GM18870 (cell line): ENCODE measurements at regions not wholly inside any gene's neighbourhood (a gene's known extent, or its start where the extent isn't known, plus 50 kb on each side); places are given as distances from the start of the nearest gene placed in this dataset.

Experiments
- ATAC-seq: cut with Tn5 transposase; IDR thresholded peaks from one replicate; pipeline ENCODE4 v1.9.1; 2021; ENCODE audit warnings: moderate library complexity; ENCODE audit not compliant: unreplicated experiment

DNA sequence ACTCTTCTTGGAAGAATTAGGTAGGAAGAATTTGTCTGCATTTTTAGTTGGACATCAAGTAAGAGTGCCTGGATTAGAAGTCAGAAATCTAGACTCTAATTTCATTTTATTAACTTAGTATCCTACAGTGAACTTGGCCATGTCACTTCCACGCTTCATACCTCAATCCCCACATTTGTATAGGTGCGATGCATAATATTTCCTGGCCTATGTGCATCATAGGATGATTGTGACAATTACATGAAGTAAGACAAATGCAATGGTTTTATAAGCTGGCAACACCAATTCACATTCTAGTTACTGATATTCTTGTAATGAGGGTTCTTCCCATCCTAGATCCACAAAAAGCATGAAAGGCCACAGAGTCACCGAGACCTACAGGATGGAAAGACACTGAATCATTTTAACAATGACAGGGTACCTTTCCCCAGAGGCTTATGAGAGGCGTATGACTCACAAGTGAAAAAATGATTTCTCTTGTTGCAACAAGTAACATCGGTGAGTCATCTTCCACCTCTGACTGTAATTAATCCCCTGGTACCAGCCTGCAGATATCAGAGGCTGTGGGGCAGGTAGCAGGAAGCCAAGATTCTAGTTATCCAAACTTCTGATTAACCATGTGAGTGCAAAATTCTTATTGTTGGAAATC, 56.0 kb upstream of the OR5AK2 start:
- no peak for ATAC-seq

DNA sequence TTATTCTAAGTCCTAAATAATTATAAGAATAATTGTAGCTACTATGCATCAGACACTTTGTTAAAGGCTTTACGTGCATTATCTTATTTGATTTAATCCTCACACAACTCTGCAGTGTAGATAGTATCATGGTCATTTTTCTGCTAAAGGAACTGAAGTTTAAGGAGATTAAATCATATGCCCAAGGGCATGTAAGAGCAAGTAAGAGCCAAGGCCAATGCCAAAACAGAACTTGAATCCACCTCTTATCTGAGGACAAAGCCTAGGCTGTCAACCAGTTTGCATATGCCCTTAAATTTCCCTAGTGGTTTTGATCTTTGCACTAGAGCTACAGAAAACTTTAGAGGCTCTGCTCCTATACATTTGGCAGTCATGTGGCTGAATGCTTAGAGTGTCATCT, 65.6 kb upstream of the OR5AK2 start:
- ATAC-seq, result no peak

DNA sequence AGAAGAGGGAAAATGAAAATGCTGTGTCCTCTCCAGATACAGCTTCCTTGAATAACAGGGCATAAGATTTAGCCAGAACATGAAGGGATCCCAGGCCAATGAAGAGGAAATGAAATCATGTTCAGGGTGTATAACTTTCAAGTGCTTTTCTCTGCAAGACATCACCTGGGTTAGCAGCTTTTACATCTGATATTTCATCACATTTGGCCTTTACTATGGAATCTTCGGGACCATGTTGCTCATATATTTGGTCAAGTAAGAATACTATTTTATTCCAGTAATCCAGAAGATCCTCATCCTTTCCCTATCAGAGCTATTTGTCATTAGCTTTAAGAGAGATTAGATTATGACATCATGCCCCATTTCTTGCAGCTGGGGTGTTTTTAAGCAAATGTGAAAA, 66.3 kb upstream of the OR5AK2 start:
- ATAC-seq, result no peak

DNA sequence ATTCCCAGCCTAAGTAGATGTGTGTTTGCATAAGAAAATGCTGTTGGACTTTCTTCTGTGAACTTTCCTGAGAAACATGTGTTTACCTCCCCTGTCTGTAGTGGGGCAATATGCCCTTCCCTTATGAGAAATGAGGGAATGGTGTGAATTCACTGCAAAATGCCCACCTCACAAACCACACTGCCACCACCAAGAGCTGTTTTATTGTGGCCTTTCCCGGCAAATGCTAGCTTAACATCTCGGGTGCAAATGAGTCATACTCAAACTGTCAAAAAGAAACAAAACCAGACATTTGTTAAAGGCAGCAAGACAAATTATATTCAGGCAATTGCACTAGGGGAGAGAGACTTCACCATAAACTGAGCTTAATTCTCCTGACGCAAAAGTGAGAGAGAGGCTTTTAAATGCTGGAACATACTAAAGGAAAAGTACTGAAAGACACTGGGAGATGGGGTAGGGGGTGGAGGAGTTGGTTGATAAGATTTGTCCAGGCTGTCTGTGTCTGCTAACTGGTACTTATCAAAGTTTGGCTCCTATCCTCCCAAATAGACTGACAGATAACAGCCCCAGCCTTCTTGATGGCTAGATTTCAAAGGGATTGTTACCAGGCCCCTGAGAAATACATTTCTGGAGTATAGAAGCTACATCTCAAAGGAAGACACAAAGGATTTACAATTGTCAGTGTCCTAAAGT, 70.9 kb upstream of the OR5AK2 start:
- ATAC-seq, result no peak

DNA sequence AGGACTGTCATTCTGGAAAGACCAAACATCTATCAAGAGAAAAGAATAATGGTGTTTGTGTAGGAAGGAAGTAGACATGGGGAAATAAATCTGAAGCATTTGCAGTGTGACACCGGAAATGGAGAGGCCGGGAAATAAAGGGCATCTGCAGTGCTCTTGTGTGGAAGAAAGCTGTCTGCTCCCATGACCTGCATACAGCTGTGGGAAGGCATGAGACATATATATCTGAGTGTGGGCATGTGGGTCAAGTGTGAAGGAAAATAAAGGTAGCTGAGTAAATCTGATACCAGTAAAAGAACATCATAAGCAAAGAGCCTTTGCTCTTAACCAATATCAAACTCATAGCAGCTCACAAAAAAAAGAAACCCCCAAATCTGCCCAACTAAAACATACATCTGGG, 72.1 kb upstream of the OR5AK2 start:
- ATAC-seq, result no peak

DNA sequence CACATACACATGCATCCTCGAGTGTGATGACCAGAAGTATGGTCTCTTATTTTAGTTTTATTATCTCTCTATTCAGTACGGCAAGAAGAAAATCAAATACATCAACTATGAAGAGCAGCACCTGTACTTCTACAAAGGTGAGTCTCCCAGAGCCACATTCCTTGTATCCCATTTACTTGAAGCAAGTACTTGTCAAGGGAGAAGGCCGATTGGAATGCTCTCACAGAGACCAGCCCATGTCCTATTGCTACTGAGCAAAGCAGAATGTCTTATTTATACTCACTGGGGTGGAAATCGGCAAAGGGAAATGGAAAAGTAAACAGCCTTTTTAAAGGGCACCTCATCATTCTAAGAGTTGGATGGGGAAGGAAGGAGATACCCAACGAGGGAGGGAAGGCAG, 72.6 kb upstream of the OR5AK2 start:
- ATAC-seq, result no peak

DNA sequence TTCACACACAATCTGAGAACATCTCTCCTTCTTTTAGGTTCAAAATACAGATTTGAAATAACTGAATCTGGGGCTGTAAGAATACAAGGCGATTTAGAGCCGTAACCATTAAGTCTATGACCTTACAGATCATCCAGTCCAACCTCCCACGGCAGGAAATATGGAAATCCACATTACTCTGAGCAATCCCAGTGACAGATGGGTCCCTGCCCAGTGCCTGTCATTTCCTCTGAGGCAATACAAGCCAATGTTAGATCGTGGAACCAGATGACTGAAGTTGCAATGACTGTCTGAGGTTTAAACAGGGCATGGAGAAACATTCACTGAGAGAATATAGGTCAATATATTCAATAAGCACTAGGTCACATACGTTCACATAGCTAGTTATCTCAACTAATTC, 77.4 kb upstream of the OR5AK2 start:
- ATAC-seq, result no peak

DNA sequence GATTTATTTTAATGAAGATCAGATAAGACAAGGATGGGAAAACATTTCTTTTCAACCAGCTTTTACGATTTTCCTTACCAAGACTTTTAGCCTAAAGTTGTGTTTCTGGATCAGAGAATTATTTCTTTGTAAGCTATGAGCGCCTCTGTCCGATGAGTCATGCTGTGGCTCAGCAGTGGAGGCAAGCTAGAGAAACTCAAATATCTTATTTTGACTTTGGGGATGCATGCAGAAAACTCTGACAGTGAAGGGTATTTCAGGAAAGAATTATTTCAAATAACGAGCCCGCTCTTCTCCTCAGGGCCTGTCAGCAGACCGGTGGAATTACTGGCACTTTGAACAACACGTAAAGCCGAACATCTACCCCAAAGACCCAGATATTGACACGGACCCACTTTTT, 77.9 kb upstream of the OR5AK2 start:
- no peak for ATAC-seq

DNA sequence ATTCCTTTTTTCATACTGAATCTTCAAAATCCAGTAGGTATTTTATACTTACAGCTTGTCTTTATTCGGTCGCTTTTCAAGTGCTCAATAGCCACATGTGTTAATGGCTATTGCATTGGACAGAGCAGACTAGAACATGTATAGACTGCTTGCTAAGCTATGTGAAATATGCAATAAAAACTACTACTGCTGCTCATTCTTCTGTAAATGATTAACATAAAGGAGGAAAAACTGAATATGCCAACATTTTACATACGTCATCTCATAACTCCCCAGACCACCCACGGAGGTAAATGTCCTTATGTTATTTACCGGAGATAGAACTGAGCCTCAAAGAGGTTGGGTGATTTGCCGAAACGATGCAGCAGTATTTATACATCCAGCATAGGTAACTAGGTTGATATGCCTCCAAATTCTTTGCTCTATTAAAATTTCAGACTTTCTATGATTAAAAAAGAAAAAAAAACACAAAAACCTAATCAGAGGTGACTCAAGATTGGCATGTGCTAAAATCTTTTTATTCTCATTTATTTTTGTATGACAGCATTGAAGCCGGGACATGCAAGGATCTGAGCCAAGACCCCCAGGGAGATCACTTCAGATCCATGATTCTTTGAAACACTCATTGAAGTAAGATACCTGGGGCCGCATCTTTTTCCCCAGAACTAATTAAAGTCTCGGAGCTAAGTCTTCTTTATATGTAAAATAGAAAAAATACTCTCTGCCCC, 78.5 kb upstream of the OR5AK2 start:
- ATAC-seq, result no peak

DNA sequence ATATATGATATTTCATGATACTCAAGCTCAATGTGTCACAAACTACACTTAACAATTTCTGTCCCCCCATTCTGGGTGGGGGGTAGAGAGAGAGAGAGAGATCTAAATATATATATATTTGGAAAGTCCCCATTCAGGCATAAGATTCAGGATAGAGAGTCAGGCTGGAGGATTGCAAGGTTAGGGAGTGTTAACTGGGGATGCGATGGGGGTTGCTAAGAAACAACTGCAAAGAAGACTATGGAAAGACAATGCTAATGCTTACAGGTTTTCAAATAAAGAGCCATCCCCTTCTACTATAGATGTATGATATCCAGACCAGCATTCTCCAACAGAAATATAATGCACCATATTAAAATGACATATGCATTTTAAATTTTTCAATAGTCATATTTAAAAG, 79.2 kb upstream of the OR5AK2 start:
- ATAC-seq, result no peak

DNA sequence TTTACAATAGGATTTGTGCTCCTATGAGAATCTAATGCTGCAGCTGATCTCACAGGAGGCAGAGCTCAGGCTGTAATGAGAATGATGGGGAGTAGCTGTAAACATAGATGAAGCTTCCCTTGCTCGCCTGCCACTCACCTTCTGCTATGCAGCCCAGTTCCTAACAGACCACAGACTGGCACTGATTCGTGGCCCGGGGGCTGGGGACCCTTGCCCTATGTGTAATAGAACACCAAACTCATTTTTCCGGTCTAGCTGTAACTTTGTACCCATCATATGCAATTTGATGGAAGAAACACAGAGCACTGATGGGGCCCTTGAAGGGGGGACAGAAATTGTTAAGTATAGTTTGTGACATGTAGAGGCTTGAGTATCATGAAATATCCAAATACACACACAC, 79.6 kb upstream of the OR5AK2 start:
- no peak for ATAC-seq

DNA sequence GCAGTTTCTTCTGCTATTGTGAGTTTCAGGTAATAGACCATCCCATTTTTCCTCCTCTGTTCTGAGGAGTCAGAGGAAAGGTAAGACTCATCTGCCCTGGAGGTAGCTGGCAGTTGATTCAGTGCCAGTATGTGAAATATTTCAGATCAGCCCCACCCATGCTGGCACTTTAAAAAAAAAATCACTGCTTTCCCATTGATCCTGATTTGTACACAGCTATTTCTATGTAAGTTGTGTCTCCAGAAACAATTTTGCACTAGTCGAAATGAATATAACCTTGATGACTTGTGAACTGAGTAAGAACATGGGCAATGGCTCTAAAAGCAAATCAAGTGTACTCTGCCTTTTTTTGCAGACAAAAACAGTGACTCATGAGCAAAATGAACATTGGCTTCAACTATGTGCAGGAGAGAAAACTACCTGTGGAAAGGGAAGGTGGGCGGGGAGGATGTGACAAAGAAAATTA, 82.0 kb upstream of the OR5AK2 start:
- ATAC-seq, result no peak

DNA sequence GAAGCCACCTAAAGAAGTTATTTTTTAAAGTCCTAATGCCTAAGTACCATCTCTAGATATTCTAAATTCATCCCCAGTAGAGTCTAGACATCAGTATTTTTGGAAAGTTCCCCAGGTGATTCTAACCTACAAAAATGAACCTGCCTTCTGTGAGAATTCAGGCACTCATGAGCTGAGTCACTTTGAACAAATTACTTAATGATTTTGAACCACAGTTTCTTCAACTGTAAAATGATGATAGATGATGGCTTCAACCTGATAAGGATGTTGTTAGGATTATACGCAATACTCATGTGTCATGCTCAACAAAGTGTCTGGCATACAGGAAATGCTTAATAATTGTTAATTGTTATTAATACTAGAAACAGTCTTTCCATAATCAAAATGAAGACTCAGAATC, 82.8 kb upstream of the OR5AK2 start:
- no peak for ATAC-seq

DNA sequence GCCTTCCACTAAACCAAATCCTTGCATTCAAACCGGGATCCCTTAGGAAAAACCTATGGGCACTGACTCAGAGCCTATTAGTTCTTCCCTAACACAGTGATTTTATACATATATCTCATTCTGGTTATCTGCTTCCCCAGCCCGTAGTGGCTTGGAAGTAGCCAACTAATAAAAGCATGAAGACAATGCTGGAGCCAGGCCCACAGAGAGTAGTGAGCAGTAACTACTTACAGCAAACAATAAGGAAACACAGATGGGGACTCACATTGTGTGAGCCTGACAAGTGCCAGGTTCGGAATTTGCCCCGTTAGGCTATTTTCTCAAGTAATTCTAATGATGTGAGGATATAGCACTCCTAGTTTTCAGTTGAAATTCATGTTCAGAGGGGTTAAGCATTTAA, 83.3 kb upstream of the OR5AK2 start:
- no peak for ATAC-seq

DNA sequence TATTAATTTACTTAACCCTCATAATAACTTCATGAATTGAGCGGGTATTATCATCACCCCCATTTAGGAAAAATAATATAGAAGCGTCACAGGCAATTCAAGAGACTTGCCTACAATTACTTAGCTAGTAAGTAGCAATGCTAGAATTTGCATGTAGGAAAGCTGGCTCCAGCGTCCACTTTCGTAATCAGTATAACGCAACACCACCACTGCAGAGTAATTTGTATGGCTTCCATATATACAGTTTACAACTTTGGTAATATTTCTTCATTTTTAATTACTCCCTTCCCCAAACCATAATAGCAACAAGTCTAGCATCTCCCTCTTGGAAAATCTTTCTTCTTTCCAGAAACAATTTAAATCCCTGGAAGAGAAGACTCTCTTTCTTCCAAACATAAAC, 89.9 kb upstream of the OR5AK2 start:
- no peak for ATAC-seq

DNA sequence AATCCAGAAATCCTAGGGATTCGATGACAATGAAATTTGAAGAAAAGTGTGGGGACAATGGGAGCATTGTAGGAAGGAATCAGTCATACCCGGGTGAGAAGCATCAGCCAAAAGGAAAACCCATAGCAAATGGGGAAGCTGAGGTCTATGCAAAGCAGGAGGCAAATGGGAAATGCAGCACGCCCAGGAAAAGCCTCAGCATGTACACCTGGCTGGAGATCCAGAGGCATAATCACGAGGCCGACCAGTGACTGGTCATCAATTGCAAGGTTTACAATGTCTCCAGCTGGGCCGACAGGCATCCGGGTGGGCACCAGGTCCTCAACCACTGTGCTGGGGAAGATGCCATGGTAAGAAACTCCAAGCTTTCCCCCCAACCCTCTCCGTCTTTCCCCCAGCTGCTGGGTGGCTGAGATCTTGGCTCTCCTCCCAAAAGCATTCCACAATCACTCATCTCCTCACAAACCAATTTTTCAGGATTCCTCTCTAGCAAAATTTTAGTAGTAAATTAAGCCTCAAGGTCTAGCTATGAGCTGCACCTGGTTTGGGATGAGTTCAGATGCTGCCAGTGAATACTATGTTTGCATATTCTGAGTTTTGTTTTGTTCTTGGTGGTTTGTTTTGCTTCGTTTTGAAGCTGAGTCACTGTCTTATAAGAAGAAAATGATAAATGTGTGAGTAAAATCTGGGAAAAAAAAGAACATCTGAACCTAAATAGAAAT, 98.0 kb upstream of the OR5AK2 start:
- ATAC-seq, result no peak

DNA sequence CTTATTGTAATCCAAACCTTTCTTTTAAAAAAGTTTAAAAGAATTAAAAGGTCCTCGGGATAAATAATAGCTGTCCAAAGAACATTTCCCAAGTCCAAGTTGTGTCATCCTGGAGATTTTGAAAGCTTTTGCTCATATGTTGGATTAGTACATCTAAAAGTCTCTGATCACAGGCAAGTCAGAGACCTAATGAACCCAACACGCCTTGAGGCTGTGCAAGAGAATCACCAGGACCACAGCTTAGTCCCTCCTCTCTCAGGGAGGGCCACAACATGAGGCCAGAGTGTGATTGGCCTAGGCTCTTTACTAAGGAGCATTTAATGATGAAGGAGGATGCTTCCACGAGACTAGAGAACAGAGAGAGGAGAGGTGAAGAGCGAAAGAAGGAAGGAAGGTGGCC, 98.7 kb upstream of the OR5AK2 start:
- ATAC-seq, result no peak

DNA sequence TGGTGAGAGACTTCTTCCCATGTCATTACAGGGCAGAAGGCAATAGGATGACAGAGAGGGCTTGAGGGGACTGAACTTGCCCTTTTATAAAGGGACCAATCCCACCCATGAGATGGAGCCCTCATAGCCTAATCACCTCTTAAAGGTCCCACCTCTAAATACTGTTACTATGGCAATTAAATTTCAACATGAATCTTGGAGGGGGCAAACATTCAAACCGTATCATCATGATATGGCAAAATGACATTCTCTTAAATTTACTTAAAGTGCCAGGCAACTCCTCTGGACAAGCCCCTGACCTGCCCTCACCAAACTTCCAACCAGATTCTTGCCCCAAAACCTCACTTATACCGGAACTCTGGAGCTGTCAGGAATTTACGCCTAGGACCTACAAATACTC, 100.8 kb upstream of the OR5AK2 start:
- ATAC-seq, result no peak

DNA sequence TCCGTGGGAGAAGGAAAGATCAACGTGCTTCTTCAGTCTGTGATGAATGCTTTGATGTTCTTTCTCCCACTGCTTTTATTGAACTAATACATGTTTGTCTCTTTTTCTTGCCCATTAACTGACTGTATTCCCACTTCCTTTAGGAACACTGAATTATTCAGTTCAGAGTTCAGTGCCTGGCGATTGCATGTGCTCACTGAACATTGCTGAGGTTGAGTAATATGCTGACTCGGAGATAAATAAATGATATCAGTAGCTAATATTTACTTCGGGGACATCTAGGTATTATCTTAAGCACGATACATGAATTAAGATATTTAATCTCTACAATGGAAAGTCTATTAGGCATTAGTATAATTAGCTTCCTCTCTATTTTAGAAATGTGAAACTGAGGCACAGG, 102.3 kb upstream of the OR5AK2 start:
- no peak for ATAC-seq

DNA sequence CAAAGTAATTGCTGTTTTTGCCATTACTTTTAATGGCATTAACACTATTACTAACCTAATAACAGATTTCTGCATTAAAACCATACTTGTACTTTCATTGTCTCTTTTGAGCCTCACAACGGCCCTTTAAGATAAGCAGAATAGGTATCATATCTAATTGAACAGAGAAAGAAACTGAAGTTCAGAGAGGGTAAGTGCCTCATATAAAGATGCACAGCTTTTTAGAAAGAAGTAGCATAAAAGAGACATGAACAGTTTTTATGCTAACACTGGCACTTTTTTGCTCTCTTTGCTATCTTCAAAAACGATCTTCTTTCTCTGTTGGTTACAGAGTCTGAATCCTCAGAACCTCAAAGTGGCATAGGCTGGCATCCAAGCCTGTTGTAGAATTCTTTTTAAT, 102.9 kb upstream of the OR5AK2 start:
- no peak for ATAC-seq

DNA sequence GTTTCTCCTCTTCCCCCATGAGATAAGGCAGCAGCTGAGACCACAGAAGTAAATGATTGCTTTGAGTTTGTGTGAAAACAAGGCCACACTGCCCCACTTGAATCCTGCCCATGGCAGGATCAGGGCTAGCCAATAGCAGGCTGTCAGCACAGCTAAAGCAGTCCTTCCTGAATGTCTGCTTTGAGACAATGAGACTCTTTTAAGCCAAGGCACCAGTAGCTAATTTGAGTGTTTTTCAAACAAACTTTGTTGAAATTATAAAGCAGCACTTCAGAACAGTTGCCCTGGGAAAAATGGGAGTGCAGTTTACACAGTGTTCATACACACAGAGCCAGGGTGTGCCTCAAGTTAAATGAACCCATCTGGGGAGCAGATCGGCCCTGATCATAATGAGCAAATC, 103.5 kb upstream of the OR5AK2 start:
- no peak for ATAC-seq
